PFSK-1 (cell line): ENCODE measurements at regions not wholly inside any gene's neighbourhood (a gene's known extent, or its start where the extent isn't known, plus 50 kb on each side); places are given as distances from the start of the nearest gene placed in this dataset.

Experiments
- POLR2AphosphoS5 ChIP-seq: IDR thresholded peaks from 2 replicates; pipeline ENCODE4 v1.6.1; 2012; ENCODE audit warnings: low read depth, mild to moderate bottlenecking, control low read depth, low read length, moderate library complexity
- SIN3A ChIP-seq: IDR thresholded peaks from 2 replicates; pipeline ENCODE4 v1.6.1; 2012; ENCODE audit warnings: mild to moderate bottlenecking, low read length, moderate library complexity, borderline replicate concordance; ENCODE audit not compliant: insufficient read depth
- TAF1 ChIP-seq: IDR thresholded peaks from 2 replicates; pipeline ENCODE4 v1.6.1; 2012; ENCODE audit warnings: low read length, control low read depth, borderline replicate concordance; ENCODE audit not compliant: insufficient read depth

GRCh38 chr6:134848076-134848475 lies 101.8 kb downstream of the ALDH8A1 start:
- no peak for TF ChIP-seq POLR2AphosphoS5
- TF ChIP-seq TAF1 = no peak
- no peak for TF ChIP-seq SIN3A
